ENCODE measurements at regions not wholly inside any gene's neighbourhood (a gene's known extent, or its start where the extent isn't known, plus 50 kb on each side); places are given as distances from the start of the nearest gene placed in this dataset.

DNA sequence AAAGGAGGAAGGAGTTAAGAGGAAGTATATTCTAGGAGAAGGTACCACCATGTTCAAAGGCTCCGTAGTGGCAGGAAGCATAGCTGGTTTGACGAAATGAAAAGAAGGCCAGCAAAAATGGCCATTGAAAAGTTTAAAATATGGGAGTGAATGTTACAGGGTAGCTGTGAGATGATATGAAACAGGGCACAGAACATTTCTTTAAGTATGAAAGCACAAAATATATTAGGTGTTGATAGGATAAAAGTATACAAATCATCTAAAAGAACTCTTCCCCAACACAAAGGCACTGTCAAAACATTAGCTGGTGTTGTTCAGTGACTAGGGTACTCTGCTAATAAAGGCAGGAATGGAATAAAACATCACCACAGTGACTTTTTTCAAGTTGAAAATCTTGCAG is 216.2 kb downstream of the LRRN1 start:
- TF ChIP-seq SMC3 (conservative IDR thresholded peaks at IDR 0.05; ENCODE audit: poor library complexity) (no peak), CTCF (IDR thresholded peaks at IDR 0.05; ENCODE audit: poor library complexity, severe bottlenecking) (no peak)

All from neural cell (in vitro differentiated cells).